ENCODE measurements at regions not wholly inside any gene's neighbourhood (a gene's known extent, or its start where the extent isn't known, plus 50 kb on each side); places are given as distances from the start of the nearest gene placed in this dataset.

GRCh38 chr5:165094782-165095181 is 1589.4 kb downstream of the MAT2B start:
- no peak for DNase-seq (ENCODE audit: low spot score)

- no peak for DNase-seq (ENCODE audit: low spot score)
Measured at GRCh38 chr5:165101709-165102108, 1596.3 kb downstream of the MAT2B start.

GRCh38 chr5:165104611-165105010 is 1599.2 kb downstream of the MAT2B start:
- DNase-seq (ENCODE audit: low spot score) = no peak

DNA sequence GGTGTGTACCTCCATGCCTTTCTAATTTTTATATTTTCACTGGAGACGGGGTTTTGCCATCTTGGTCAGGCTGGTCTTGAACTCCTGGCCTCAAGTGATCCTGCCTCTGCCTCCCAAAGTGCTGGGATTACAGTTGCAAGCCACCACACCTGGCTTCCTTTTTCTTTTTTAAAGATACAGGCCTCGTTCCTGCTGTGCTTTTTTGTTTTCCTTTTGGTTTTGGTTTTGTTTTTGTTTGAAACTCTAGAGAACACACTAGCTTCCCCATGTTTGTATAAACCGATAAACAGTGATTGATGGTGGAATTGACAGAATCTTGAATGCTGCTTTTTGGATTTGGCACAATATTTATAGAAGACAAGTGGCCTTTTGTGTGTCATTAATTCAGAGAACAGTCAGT is 1603.4 kb downstream of the MAT2B start:
- no peak for DNase-seq (ENCODE audit: low spot score)

- no peak for DNase-seq (ENCODE audit: low spot score)
Measured at GRCh38 chr5:165119175-165119574, 1613.8 kb downstream of the MAT2B start.

DNA sequence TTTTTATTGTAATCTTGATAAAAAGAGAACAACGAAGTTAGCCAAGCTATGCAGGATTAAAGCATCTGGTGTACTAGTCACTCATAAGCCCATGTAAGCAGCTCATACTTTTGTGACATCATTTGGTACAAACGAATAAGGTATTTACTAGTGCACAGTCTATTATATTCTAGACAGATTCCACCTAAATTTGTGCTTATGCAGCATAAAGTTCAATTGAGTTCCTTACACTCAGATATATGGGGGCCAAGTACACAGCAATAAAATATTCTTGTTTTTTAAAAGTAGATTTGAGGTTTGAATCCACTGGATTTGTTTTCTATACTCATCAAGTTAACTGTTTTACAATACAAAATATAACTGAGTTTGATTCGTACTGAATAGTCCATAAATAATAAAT is 1621.2 kb downstream of the MAT2B start:
- DNase-seq (ENCODE audit: low spot score) = no peak

DNA sequence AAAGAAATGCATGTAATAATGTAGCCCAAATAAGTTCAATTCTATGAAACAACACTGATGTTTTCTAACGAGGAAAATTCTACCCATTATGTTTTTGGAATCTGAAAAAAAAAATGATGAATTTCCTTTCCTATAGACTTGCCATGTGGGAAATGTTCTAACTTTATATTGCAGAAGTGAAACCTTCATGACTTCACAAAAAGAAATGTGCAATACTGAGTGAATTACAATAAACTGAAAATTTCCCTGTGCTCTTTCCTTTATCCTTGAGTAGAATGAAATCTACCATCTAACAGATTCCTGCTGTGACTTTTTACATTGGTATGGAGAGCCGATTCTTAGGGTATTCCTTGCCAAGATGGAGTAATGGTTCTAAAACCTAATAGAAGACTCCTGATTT is 1622.5 kb downstream of the MAT2B start:
- DNase-seq (ENCODE audit: low spot score) = no peak

DNA sequence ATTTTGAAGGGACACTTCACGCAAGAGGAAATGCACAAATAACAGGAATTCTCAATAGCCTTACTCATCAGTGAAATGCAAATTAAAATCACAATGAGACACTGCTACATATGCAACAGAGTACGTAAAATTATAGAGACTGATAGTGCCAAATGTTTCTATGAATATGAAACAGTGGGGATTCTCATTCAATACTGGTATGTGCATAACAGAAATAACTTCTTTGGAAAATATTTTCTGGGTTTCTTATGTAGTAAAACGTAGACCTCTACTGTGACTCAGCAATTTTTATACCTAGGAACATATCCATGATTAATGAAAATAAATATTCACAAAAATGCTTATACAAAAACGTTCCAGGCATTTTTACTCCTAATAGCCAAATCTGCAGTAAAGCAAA is 1625.2 kb downstream of the MAT2B start:
- no peak for DNase-seq (ENCODE audit: low spot score)

DNA sequence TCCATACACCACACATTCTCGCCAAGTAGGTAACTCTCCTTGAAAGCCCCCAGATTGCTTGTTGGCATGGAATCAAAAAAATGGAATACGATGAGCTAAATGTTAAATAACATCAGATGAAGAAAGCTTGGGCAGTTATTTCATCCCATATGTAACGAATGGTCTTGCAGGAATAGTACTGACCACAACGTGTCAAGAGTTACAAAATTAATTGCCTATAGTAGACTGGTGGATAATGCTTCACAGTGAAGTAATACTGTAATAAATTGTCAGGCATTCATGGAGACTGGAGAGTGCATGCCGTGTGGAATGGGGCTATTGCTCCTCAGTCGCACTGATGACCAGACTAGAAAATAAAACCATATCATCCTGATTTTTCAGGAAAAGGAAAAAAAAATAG is 1628.7 kb downstream of the MAT2B start:
- DNase-seq (ENCODE audit: low spot score) = no peak

- DNase-seq (ENCODE audit: low spot score) = no peak
Measured at GRCh38 chr5:165135565-165135964, 1630.1 kb downstream of the MAT2B start.

DNA sequence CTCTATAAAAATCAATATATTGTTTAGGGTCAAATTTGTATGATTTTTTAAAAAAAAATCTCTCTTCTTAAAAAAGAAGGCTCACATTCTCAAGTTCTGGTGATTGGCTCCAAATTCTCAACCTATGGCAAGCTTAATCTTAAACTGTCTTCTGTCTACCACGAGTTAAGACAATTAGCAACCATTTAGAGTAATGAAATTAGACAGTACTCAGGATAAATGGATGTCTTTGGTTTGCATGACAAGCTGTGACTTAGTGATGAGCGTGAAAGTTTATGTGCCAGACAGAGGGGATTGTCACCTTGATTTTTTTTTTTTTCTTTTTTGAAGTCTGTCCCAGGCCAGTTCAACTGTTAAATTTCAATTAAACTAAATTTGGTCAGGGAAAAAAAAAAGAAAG is 1632.3 kb downstream of the MAT2B start:
- DNase-seq (ENCODE audit: low spot score) = no peak

- DNase-seq (ENCODE audit: low spot score) = no peak
Measured at GRCh38 chr5:165138236-165138635, 1632.8 kb downstream of the MAT2B start.

GRCh38 chr5:165139262-165139661 is 1633.8 kb downstream of the MAT2B start:
- no peak for DNase-seq (ENCODE audit: low spot score)

DNA sequence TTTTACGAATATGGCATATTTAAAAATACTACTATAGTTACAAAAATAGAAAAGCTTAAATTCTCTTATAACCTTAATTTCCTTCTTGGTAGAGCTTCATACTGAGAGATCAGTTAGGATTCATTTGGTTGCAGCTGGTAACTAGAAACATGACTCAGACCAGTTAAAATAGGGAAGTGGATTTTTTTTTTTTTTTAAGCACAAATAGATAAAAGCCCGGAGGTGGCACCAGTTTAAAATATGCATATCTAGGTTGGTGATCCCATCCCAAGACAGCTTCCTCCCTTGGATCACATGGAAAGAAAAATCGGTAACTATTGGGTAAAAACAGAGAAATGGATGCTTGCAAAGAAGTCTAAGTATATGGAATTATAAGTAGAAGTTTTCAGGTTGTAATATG is 1634.3 kb downstream of the MAT2B start:
- DNase-seq (ENCODE audit: low spot score) = peak; percentile 7

GRCh38 chr5:165143741-165144140 is 1638.3 kb downstream of the MAT2B start:
- no peak for DNase-seq (ENCODE audit: low spot score)

DNA sequence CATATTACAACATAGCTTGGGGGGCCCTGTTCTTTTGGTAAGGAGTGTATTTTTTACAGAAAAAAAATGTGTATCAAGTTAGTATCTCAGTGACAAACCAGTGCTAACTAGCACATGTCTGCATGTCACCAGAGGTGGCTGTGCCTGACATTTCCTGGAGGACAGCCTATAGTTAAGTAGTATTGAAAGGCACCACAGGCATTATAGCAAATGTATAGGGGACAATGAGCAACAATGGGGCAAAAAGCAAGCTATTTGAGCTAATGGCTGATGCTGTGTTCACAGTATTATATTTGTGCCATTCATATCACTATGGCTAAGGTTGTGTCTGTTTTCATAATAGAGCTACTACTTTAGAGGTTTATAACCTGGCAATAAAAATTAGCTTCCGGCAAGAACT is 1644.0 kb downstream of the MAT2B start:
- DNase-seq (ENCODE audit: low spot score) = no peak

DNA sequence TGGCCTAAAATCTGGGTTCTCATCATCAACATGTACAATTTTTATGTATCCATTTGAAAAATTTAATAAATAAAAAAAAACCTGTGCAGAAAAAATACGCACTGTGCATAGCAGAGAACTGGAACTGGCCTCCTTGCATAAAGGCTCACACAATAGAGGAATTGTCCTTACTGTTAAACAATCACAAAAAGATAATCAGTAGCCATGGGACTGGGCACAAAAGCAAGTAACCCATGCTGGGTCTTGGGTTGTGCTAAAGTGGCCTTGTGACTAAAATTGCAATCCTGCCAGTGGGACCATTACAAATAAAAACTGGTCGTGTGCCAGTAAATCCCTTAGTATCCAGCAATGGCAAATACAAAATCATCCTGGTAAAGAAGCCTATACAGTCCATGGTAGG is 1646.6 kb downstream of the MAT2B start:
- no peak for DNase-seq (ENCODE audit: low spot score)

DNA sequence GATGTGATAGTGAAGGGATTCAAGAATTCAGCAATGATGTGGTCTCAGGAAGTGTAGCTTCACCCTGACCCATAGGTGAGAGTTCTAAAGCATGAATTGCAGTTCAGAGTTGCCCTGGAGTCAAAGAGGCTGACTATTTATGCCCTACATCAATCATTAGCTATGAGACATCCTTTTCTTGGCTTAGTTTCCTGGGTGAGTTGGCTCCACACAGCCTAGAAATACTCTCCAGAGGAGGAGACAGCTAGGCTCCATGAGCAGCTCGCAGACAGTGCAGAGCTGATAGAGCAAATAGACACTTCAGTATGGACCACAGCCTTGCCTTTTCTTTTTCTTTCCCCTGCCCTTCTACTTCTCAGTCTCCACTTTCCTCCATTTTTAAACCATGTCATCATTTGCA is 1651.8 kb downstream of the MAT2B start:
- no peak for DNase-seq (ENCODE audit: low spot score)

DNA sequence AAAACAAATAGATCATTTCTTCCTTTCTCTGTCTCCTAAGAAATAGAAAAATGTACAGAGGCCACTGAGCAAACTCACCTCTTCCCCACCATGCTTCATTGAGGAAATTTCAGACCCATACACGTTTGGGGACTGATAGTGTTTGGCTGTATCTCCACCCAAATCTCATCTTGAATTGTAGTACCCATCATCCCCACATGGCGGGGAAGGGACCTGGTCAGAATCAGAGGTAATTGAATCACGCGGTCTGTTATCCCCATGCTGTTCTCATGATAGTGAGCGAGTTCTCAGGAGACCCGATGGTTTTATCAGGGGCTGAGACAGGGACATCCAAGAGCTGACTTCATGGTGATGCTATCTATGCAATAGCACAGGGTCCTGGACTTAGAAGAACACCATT is 1655.8 kb downstream of the MAT2B start:
- peak; percentile 42 for DNase-seq (ENCODE audit: low spot score)

- DNase-seq (ENCODE audit: low spot score) = no peak
Measured at GRCh38 chr5:165163861-165164260, 1658.4 kb downstream of the MAT2B start.

DNA sequence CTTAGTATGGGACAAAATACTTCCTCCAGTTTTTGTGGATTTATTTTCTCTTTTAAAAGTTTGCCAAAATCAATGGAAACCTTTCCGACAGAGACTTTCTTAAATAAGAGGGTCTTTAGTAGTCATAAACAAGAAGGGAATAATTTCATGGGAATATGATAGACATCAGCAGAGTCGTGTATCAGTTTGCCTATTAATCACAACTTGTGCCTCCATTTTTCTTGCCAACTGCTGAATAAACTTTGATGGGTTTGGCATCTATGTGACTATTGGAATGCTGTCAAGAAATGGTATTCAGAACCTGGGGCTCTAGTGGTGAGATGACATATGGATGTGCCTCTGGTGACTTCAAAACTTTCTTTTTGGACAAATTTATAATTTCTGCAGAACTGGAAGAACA is 1668.2 kb downstream of the MAT2B start:
- no peak for DNase-seq (ENCODE audit: low spot score)

- DNase-seq (ENCODE audit: low spot score) = no peak
Measured at GRCh38 chr5:165175041-165175440, 1669.6 kb downstream of the MAT2B start.

GRCh38 chr5:165184183-165184582 is 1678.8 kb downstream of the MAT2B start:
- DNase-seq (ENCODE audit: low spot score) = no peak

GRCh38 chr5:165185716-165186115 is 1680.3 kb downstream of the MAT2B start:
- DNase-seq (ENCODE audit: low spot score) = no peak

- no peak for DNase-seq (ENCODE audit: low spot score)
Measured at GRCh38 chr5:165187815-165188214, 1682.4 kb downstream of the MAT2B start.

All from NAMALWA (cell line).